ENCODE measurements at regions not wholly inside any gene's neighbourhood (a gene's known extent, or its start where the extent isn't known, plus 50 kb on each side); places are given as distances from the start of the nearest gene placed in this dataset.

- no peak for DNase-seq
Observed at GRCh38 chr2:176544991-176545956, 276.0 kb downstream of the MTX2 start.

- no peak for DNase-seq
Observed at GRCh38 chr2:176546550-176546949, 277.3 kb downstream of the MTX2 start.

GRCh38 chr2:176552501-176553135 is 283.4 kb downstream of the MTX2 start:
- peak; percentile 31 for DNase-seq

GRCh38 chr2:176553685-176554100 is 284.5 kb downstream of the MTX2 start:
- DNase-seq: peak; percentile 90

GRCh38 chr2:176554101-176555048 is 285.1 kb downstream of the MTX2 start:
- DNase-seq: peak; percentile 96

- no peak for DNase-seq
Observed at GRCh38 chr2:176555112-176555511, 285.9 kb downstream of the MTX2 start.

- DNase-seq: no peak
Observed at GRCh38 chr2:176555781-176556180, 286.5 kb downstream of the MTX2 start.

- no peak for DNase-seq
Observed at GRCh38 chr2:176556373-176556772, 287.1 kb downstream of the MTX2 start.

GRCh38 chr2:176557821-176558220 is 288.6 kb downstream of the MTX2 start:
- DNase-seq: no peak

GRCh38 chr2:176558574-176559140 is 289.4 kb downstream of the MTX2 start:
- no peak for DNase-seq

GRCh38 chr2:176560296-176560695 is 291.1 kb downstream of the MTX2 start:
- DNase-seq: no peak

GRCh38 chr2:176561706-176562105 is 292.5 kb downstream of the MTX2 start:
- no peak for DNase-seq

GRCh38 chr2:176562359-176563078 is 293.3 kb downstream of the MTX2 start:
- DNase-seq: no peak

- peak; percentile 95 for DNase-seq
Observed at GRCh38 chr2:176565641-176566323, 296.5 kb downstream of the MTX2 start.

GRCh38 chr2:176566496-176566895 is 297.3 kb downstream of the MTX2 start:
- DNase-seq: no peak

GRCh38 chr2:176566961-176567360 is 297.7 kb downstream of the MTX2 start:
- no peak for DNase-seq

- DNase-seq: no peak
Observed at GRCh38 chr2:176567361-176567760, 298.1 kb downstream of the MTX2 start.

GRCh38 chr2:176569574-176569973 is 300.3 kb downstream of the MTX2 start:
- no peak for DNase-seq

- DNase-seq: no peak
Observed at GRCh38 chr2:176573612-176574483, 304.6 kb downstream of the MTX2 start.

Measured in DMS79 treated with DMSO at 0.1 percent for 48 hours (cell line).